Heart left ventricle (tissue), 13 donors: ENCODE measurements at regions not wholly inside any gene's neighbourhood (a gene's known extent, or its start where the extent isn't known, plus 50 kb on each side); places are given as distances from the start of the nearest gene placed in this dataset.
"Not testable (repeated sequence)": the region's sequence is repeated elsewhere in the genome, so short reads cannot be mapped to it uniquely, and the experiment has no call there.

ENCODE experiments used
- POLR2A ChIP-seq, 2 donors: fragments of 450-650 bp; IDR thresholded peaks; one replicate each; pipeline ENCODE4 v1.6.1; 2017; ENCODE audit warnings: antibody characterized with exemption in 2 of 2, mild to moderate bottlenecking in 2 of 2, moderate library complexity in 2 of 2
- TF ChIP-seq, protein P1 (sequence below), 12 donors: fragments of 200-600 bp; sonication (generic) in 4 of 12; IDR thresholded peaks; one replicate each; pipeline versions ENCODE4 v1.5.0 to v1.8.0; 2018 to 2022; ENCODE audit warnings: antibody characterized with exemption in 12 of 12, mild to moderate bottlenecking in 5 of 12
- donor health status: ischemic (EF 13 %, LVEDD 7.1; RV severe dilation, severe dysfunction).
- donor health status: DM: no; HTN: yes; CAD: no.
- donor health status: DM: no; HTN: no; CAD: no.
- donor health status: ischemic (EF 25% LVEDD 6.9; RV normal size, moderate dysfunction).
- donor health status: ischemic (EF 25% LVEDD 5.7; RV mildly dilated, moderate dysfunction).
- donor health status: ischemic (EF 35%, LVEDD 5.7; RV mildly dilated, moderate dysfunction).
- donor health status: nonischemic (EF 11% LVEDD 7.7; RV severe dilation, severe dysfunction).
- donor health status: DM: yes; HTN: yes; CAD: no.
- donor health status: PGD.
- donor health status: ischemic (EF 29% LVEDD 5.4; RV normal size, mild dysfunction).
- donor health status: nonischemic (EF 23%, LVEDD 6.1; RV moderate dilation, normal function).

DNA sequence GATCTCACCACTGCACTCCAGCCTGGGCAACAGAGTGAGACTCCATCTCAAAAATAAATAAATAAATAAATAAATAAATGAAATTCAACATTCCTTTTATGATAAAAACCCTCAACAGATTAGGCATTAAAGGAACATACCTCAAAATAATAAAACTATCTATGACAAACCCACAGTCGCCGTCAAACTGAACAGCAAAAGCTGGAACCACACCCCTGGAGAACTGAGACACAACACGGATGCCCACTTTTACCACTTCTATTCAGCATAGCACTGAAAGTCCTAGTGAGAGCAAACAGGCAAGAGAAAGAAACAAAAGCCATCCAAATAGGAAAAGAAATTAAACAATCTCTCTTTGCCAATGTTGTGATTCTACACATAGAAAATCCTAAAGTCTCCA lies 499.9 kb upstream of the TPTE start:
- TF ChIP-seq, protein P1, sequence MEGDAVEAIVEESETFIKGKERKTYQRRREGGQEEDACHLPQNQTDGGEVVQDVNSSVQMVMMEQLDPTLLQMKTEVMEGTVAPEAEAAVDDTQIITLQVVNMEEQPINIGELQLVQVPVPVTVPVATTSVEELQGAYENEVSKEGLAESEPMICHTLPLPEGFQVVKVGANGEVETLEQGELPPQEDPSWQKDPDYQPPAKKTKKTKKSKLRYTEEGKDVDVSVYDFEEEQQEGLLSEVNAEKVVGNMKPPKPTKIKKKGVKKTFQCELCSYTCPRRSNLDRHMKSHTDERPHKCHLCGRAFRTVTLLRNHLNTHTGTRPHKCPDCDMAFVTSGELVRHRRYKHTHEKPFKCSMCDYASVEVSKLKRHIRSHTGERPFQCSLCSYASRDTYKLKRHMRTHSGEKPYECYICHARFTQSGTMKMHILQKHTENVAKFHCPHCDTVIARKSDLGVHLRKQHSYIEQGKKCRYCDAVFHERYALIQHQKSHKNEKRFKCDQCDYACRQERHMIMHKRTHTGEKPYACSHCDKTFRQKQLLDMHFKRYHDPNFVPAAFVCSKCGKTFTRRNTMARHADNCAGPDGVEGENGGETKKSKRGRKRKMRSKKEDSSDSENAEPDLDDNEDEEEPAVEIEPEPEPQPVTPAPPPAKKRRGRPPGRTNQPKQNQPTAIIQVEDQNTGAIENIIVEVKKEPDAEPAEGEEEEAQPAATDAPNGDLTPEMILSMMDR (IDR thresholded peaks at IDR 0.05): not testable (repeated sequence)
- not testable (repeated sequence) for TF ChIP-seq POLR2A (IDR thresholded peaks at IDR 0.05)
